ENCODE measurements at regions not wholly inside any gene's neighbourhood (a gene's known extent, or its start where the extent isn't known, plus 50 kb on each side); places are given as distances from the start of the nearest gene placed in this dataset.

DNA sequence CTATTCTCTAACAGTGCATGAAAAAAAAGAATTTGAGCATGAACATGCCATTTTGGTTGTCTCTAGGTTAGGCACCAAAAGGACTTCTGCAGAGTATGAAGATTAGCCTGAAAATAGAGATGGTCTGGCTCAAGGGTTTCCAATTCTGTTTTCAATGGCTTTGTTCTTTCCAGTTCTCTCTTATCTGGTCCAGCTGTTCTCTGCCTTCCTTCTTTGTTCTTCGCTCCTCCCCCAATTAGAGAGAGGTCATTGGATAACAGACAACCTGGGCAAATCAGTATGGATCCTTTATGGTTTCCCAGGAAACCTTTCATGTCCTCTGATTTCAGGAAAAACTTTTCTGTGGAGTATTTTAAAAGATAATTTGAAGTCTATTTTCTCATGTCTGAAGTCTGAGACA lies 623.4 kb downstream of the PCDH17 start:
- no peak for TF ChIP-seq EZH2 (IDR thresholded peaks at IDR 0.05; ENCODE audit: borderline replicate concordance, insufficient read depth, low read depth, low read length, poor library complexity, severe bottlenecking)
- TF ChIP-seq, protein P1, sequence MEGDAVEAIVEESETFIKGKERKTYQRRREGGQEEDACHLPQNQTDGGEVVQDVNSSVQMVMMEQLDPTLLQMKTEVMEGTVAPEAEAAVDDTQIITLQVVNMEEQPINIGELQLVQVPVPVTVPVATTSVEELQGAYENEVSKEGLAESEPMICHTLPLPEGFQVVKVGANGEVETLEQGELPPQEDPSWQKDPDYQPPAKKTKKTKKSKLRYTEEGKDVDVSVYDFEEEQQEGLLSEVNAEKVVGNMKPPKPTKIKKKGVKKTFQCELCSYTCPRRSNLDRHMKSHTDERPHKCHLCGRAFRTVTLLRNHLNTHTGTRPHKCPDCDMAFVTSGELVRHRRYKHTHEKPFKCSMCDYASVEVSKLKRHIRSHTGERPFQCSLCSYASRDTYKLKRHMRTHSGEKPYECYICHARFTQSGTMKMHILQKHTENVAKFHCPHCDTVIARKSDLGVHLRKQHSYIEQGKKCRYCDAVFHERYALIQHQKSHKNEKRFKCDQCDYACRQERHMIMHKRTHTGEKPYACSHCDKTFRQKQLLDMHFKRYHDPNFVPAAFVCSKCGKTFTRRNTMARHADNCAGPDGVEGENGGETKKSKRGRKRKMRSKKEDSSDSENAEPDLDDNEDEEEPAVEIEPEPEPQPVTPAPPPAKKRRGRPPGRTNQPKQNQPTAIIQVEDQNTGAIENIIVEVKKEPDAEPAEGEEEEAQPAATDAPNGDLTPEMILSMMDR (IDR thresholded peaks at IDR 0.05) = no peak
